ENCODE measurements at regions not wholly inside any gene's neighbourhood (a gene's known extent, or its start where the extent isn't known, plus 50 kb on each side); places are given as distances from the start of the nearest gene placed in this dataset.
"Not testable (repeated sequence)": the region's sequence is repeated elsewhere in the genome, so short reads cannot be mapped to it uniquely, and the experiment has no call there.

DNA sequence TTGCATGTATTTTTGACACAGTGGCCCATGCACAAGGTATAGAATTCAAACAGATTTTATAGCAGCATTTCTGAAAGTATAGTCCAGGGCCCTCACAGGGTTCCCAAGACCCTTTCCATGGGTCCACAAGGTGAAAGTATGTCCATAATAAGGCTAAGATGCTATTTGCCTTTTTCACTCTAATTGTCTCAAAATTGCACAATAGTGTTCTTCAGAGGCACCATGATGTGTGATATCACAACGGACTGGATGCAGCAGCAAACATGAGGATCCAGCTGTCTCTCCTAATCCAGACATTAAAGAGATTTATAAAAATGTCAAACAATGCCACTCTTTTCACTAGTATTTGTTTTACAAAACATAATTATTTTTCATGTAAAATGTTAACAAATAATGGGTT lies 88.8 kb upstream of the PRDX6 start:
- intact Hi-C loops (cut with DNase I): no loop called here
- no peak for DNase-seq (ENCODE audit: low spot score in 2 of 2)
- Histone ChIP-seq H3K9me3 (no peaks in the 10 kb centered on the region), H3K4me1 (no peaks in the 10 kb centered on the region), H3K4me3 (no peak overlapping the region), H3K36me3 (no peaks in the 10 kb centered on the region), H3K27ac (no peak overlapping the region), H3K27me3 (no peaks in the 10 kb centered on the region)
- TF ChIP-seq, protein P1, sequence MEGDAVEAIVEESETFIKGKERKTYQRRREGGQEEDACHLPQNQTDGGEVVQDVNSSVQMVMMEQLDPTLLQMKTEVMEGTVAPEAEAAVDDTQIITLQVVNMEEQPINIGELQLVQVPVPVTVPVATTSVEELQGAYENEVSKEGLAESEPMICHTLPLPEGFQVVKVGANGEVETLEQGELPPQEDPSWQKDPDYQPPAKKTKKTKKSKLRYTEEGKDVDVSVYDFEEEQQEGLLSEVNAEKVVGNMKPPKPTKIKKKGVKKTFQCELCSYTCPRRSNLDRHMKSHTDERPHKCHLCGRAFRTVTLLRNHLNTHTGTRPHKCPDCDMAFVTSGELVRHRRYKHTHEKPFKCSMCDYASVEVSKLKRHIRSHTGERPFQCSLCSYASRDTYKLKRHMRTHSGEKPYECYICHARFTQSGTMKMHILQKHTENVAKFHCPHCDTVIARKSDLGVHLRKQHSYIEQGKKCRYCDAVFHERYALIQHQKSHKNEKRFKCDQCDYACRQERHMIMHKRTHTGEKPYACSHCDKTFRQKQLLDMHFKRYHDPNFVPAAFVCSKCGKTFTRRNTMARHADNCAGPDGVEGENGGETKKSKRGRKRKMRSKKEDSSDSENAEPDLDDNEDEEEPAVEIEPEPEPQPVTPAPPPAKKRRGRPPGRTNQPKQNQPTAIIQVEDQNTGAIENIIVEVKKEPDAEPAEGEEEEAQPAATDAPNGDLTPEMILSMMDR (IDR thresholded peaks at IDR 0.05): no peak

DNA sequence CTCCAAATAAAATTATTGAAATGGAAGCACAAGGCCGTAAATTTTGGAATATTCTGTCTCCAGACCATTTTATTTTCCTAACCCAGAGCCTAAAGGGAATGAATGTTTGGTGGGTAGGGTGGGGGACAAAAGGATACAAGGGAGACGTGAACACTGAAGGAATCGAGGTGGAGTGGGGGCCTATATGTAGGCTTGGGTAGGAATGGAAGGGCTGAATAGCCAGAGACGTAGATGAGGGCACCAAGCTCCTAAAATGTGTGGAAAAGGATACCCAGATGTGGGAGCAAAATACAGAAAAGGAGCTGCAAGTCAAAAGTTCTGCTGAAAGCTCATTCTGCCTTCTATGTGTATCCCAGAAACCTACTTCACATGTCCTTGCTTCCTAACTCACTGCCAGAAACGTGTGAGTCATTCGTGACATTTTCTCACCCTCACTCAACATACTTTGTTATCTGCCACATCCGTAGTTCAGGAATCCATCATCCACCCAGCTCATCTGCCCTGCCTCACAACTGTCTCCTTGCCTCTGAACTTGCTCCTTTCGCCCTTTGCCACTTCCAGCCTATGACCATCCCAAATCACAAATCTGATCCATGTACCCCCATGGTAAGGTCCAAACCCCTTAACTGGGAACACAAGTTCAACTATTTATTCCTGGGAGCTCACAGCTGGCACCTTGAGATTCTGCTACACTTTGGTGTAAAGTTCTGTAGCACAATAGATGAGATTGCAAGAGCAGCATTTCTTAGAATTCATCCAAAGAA lies 84.1 kb upstream of the PRDX6 start:
- Histone ChIP-seq H3K4me3 (no peak overlapping the region), H3K27ac (no peak overlapping the region), H3K9me3 (no peaks in the 10 kb centered on the region), H3K4me1 (no peaks in the 10 kb centered on the region), H3K36me3 (no peaks in the 10 kb centered on the region), H3K27me3 (no peaks in the 10 kb centered on the region)
- intact Hi-C loops (cut with DNase I): no loop called here
- no peak for DNase-seq (ENCODE audit: low spot score in 2 of 2)
- TF ChIP-seq, protein P1 (IDR thresholded peaks at IDR 0.05): no peak

DNA sequence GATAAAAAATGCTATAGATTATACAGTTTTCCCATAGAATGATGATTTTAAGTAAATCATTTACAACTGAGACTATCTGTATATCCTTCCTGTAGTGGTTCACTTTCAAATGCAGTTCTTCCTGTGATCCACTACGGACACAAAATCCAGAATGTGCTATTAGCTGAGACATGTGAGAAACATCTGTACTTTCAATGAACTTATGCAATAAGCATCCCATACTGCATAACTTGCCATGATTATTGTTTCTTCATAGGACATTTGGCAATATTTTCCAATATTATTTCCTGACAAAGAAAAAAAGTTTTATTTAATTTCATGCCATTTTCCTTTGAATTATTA lies 83.5 kb upstream of the PRDX6 start:
- H3K27ac ChIP-seq: no peak overlapping the region
- TF ChIP-seq, protein P1 (IDR thresholded peaks at IDR 0.05): no peak
- no peaks in the 10 kb centered on the region for H3K36me3 ChIP-seq
- intact Hi-C loops (cut with DNase I): no loop called here
- no peaks in the 10 kb centered on the region for H3K27me3 ChIP-seq
- no peak overlapping the region for H3K4me3 ChIP-seq
- no peak for DNase-seq (ENCODE audit: low spot score in 2 of 2)
- H3K9me3 ChIP-seq: no peaks in the 10 kb centered on the region
- H3K4me1 ChIP-seq: no peaks in the 10 kb centered on the region

DNA sequence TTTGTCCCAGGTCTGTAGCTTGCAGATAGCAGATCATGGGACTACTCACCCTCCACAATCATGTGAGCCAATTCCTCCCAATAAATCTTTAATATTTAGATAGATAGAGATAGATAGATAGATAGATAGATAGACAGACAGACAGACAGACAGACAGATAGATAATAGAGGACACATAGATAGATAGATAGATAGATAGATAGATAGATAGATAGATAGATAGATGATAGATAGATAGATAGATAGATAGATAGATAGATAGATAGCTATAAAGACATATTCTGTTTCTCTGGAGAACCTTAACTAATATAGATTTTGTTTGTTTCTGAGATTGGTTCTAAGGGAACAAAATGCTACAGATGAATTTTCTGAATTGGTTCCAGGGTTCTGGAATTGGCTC lies 82.3 kb upstream of the PRDX6 start:
- H3K4me1 ChIP-seq; H3K27ac ChIP-seq; intact Hi-C loops (cut with DNase I); H3K27me3 ChIP-seq; H3K4me3 ChIP-seq; DNase-seq (ENCODE audit: low spot score in 2 of 2); H3K36me3 ChIP-seq; H3K9me3 ChIP-seq: not testable (repeated sequence)

DNA sequence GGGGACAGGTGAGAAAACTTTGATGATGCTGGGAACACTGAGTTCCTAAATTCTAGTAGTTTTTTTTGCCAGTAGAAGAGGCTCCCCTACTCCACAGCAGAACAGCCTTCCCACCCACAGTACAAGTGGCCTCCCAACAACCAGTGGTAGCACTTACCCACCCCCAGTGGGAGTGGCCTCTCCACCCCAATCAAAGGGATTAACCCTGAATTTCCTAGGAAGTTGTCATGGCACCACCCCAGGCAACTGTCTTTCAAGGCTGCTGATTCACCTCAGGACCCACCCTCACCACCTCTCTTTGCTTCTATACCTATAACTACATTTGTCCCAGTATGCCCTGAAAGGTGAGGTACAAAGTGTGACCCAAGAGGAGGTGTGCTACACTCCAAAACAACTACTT lies 81.4 kb upstream of the PRDX6 start:
- H3K36me3 ChIP-seq: no peaks in the 10 kb centered on the region
- no peaks in the 10 kb centered on the region for H3K9me3 ChIP-seq
- H3K27me3 ChIP-seq: no peaks in the 10 kb centered on the region
- intact Hi-C loops (cut with DNase I): no loop called here
- DNase-seq (ENCODE audit: low spot score in 2 of 2): no peak
- TF ChIP-seq, protein P1 (IDR thresholded peaks at IDR 0.05): no peak
- no peaks in the 10 kb centered on the region for H3K4me1 ChIP-seq
- no peak overlapping the region for H3K4me3 ChIP-seq
- no peak overlapping the region for H3K27ac ChIP-seq

DNA sequence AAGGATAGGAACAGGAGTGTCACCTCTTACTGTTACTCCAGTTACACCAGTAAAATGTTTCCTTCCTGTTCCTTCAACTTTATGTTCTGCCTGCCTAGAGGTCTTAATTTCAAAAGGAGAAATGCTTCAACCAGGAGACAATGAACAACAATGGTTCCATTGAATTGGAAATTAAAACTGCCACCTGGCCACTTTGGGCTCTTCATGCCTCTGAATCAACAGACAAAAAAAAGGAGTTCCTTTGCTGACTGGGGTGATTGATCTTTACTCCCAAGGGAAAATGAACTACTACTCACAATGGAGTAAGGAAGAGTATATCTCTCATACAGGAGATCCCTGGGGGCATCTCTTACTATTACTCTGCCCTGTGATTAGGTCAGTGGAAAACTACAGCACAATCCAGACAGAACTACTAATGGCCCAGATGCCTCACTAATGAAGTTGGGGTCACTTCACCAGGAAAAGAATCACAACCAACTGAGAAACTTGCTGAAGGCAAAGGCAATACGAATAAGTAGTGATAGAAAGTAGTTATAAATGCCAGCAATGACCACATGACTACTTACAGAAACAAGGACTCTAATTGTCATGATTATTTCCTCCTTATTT lies 76.6 kb upstream of the PRDX6 start:
- DNase-seq (ENCODE audit: low spot score in 2 of 2): no peak
- intact Hi-C loops (cut with DNase I): no loop called here
- TF ChIP-seq, protein P1 (IDR thresholded peaks at IDR 0.05): no peak
- no peaks in the 10 kb centered on the region for H3K27me3 ChIP-seq
- no peaks in the 10 kb centered on the region for H3K36me3 ChIP-seq
- H3K9me3 ChIP-seq: no peaks in the 10 kb centered on the region
- no peak overlapping the region for H3K4me3 ChIP-seq
- H3K27ac ChIP-seq: no peak overlapping the region
- H3K4me1 ChIP-seq: peaks cover 0 to 3% of the 10 kb centered on the region in 2 donors
